ENCODE measurements at regions not wholly inside any gene's neighbourhood (a gene's known extent, or its start where the extent isn't known, plus 50 kb on each side); places are given as distances from the start of the nearest gene placed in this dataset.

GRCh38 chr11:56906683-56907148, 82.0 kb upstream of the OR5AK2 start:
- TF ChIP-seq CTCF (IDR thresholded peaks at IDR 0.05) (no peak), POLR2A (IDR thresholded peaks at IDR 0.05) (no peak)
